HEK293 (cell line): ENCODE measurements at regions not wholly inside any gene's neighbourhood (a gene's known extent, or its start where the extent isn't known, plus 50 kb on each side); places are given as distances from the start of the nearest gene placed in this dataset.

Experiments used
- CTCF ChIA-PET: fragments of 350-600 bp; formaldehyde crosslinking; extraction: SDS; loops from one replicate; lab custom pipeline; 2021; ENCODE audit warnings: antibody characterized with exemption; lab: Yijun Ruan, JAX
- POLR2A ChIA-PET: fragments of 300-600 bp; formaldehyde crosslinking; extraction: SDS; loops from one replicate; lab custom pipeline; 2020; ENCODE audit warnings: antibody characterized with exemption, inconsistent platforms; lab: Yijun Ruan, JAX
- H3K27ac ChIP-seq: fragments of 200-500 bp; sonication (Bioruptor generic); 2 replicates; pipeline ENCODE4 v1.5.1; 2014; ENCODE audit warnings: low read depth, low read length, control low read depth, inconsistent platforms; ENCODE audit errors: extremely low read depth
- H3K36me3 ChIP-seq, 2 experiments: fragments of 200-500 bp in 1 of 2; sonication (Bioruptor generic) in 1 of 2; 1 replicate in 1 of 2; 2 replicates in 1 of 2; pipeline ENCODE4 v1.5.1; 2014 to 2017; ENCODE audit warnings: inconsistent platforms in 2 of 2, low read length in 2 of 2; ENCODE audit not compliant: control insufficient read depth in 2 of 2, insufficient read depth in 1 of 2
- H3K4me1 ChIP-seq: fragments of 200-500 bp; sonication (Bioruptor generic); 2 replicates; pipeline ENCODE4 v1.5.1; 2014; ENCODE audit warnings: mild to moderate bottlenecking, low read length, inconsistent platforms; ENCODE audit not compliant: control insufficient read depth, insufficient read depth
- H3K4me3 ChIP-seq: 2 replicates; pipeline ENCODE4 v1.5.1; 2011; ENCODE audit warnings: low read depth, mild to moderate bottlenecking, control low read depth, low read length, moderate library complexity
- H3K9me3 ChIP-seq: fragments of 200-500 bp; sonication (Bioruptor generic); 2 replicates; pipeline ENCODE4 v1.5.1; 2014; ENCODE audit warnings: low read depth, low read length, inconsistent platforms; ENCODE audit not compliant: control insufficient read depth, insufficient read depth
- SP3 ChIP-seq: fragments of 450-650 bp; formaldehyde crosslinking; IDR thresholded peaks from 2 replicates; pipeline ENCODE4 v1.5.1; 2016; ENCODE audit warnings: missing biosample characterization, missing genetic modification characterization
- SP7 ChIP-seq: fragments of 450-650 bp; formaldehyde crosslinking; IDR thresholded peaks from 2 replicates; pipeline ENCODE4 v1.5.1; 2016; ENCODE audit warnings: missing biosample characterization, missing genetic modification characterization
- ZNF16 ChIP-seq: fragments of 450-650 bp; formaldehyde crosslinking; IDR thresholded peaks from 2 replicates; pipeline ENCODE4 v1.5.1; 2016; ENCODE audit warnings: low read depth, missing biosample characterization, missing genetic modification characterization
- ZNF174 ChIP-seq: fragments of 450-650 bp; formaldehyde crosslinking; IDR thresholded peaks from 2 replicates; pipeline ENCODE4 v1.5.0; 2017; ENCODE audit warnings: missing biosample characterization, mild to moderate bottlenecking, missing genetic modification characterization
- ZNF223 ChIP-seq: fragments of 450-650 bp; formaldehyde crosslinking; IDR thresholded peaks from 2 replicates; pipeline ENCODE4 v1.5.1; 2016; ENCODE audit warnings: missing biosample characterization, missing genetic modification characterization
- ZNF292 ChIP-seq: fragments of 450-650 bp; formaldehyde crosslinking; IDR thresholded peaks from 2 replicates; pipeline ENCODE4 v1.5.1; 2016; ENCODE audit warnings: low read depth, missing biosample characterization, missing genetic modification characterization, borderline replicate concordance
- ZNF366 ChIP-seq: fragments of 450-650 bp; formaldehyde crosslinking; conservative IDR thresholded peaks from 2 replicates; pipeline ENCODE4 v1.5.1; 2016; ENCODE audit warnings: missing biosample characterization, missing genetic modification characterization
- ZNF37A ChIP-seq: fragments of 450-650 bp; IDR thresholded peaks from 2 replicates; pipeline ENCODE4 v1.5.1; 2018; ENCODE audit warnings: missing biosample characterization, missing genetic modification characterization
- ZNF394 ChIP-seq: fragments of 450-650 bp; formaldehyde crosslinking; IDR thresholded peaks from 2 replicates; pipeline ENCODE4 v1.5.1; 2016; ENCODE audit warnings: missing biosample characterization, missing genetic modification characterization, mild to moderate bottlenecking, moderate library complexity, borderline replicate concordance
- ZNF426 ChIP-seq: fragments of 450-650 bp; formaldehyde crosslinking; IDR thresholded peaks from 2 replicates; pipeline ENCODE4 v1.5.1; 2017; ENCODE audit warnings: missing biosample characterization, missing genetic modification characterization, mild to moderate bottlenecking, inconsistent platforms, moderate library complexity
- ZNF530 ChIP-seq: fragments of 450-650 bp; formaldehyde crosslinking; IDR thresholded peaks from 2 replicates; pipeline ENCODE4 v1.5.1; 2016; ENCODE audit warnings: low read depth, missing biosample characterization, missing genetic modification characterization
- ZNF677 ChIP-seq: fragments of 450-650 bp; IDR thresholded peaks from 2 replicates; pipeline ENCODE4 v1.5.0; 2018; ENCODE audit warnings: missing biosample characterization, mild to moderate bottlenecking, missing genetic modification characterization, moderate library complexity
- ZNF747 ChIP-seq: fragments of 450-650 bp; formaldehyde crosslinking; IDR thresholded peaks from 2 replicates; pipeline ENCODE4 v1.5.1; 2016; ENCODE audit warnings: missing biosample characterization, missing genetic modification characterization
- ZNF776 ChIP-seq: fragments of 450-650 bp; formaldehyde crosslinking; IDR thresholded peaks from 2 replicates; pipeline ENCODE4 v1.5.0; 2017; ENCODE audit warnings: missing biosample characterization, missing genetic modification characterization, borderline replicate concordance
- ZSCAN23 ChIP-seq: fragments of 450-650 bp; formaldehyde crosslinking; IDR thresholded peaks from 2 replicates; pipeline ENCODE4 v1.5.1; 2016; ENCODE audit warnings: missing biosample characterization, missing genetic modification characterization
- TF ChIP-seq, protein P1 (sequence below): fragments of 450-650 bp; formaldehyde crosslinking; conservative IDR thresholded peaks from 2 replicates; pipeline ENCODE4 v1.5.1; 2016; ENCODE audit warnings: low read depth, missing biosample characterization, missing genetic modification characterization
- TF ChIP-seq, protein P2 (sequence below): fragments of 450-650 bp; formaldehyde crosslinking; IDR thresholded peaks from 2 replicates; pipeline ENCODE4 v1.5.1; 2016; ENCODE audit warnings: missing biosample characterization, missing genetic modification characterization
- TF ChIP-seq, protein P3 (sequence below): fragments of 450-650 bp; IDR thresholded peaks from 2 replicates; pipeline ENCODE4 v1.5.1; 2018; ENCODE audit warnings: missing biosample characterization, missing genetic modification characterization
- TF ChIP-seq, protein P4 (sequence below): fragments of 450-650 bp; formaldehyde crosslinking; IDR thresholded peaks from 2 replicates; pipeline ENCODE4 v1.5.1; 2016; ENCODE audit warnings: missing biosample characterization, missing genetic modification characterization
- TF ChIP-seq, protein P5 (sequence below): fragments of 450-650 bp; formaldehyde crosslinking; conservative IDR thresholded peaks from 2 replicates; pipeline ENCODE4 v1.5.1; 2016; ENCODE audit warnings: low read depth, missing biosample characterization, missing genetic modification characterization

DNA sequence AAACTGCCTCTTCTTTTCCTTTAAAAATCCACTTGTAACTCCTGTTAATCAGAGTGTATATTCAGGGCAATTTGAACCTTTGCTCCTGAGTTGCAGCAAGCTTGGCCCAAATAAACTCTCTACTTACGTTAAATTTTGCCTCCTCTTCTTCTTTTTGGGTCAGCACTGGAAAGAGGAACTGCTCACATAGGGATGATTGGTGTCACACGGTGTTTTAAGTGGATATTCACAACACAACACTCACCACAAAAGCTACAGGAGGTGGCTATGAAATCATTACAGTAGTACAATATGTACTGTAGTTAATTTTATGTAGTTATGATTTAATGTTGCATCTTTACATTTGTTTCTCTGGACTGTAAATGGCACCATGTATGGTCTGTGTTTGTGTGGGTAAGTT, 96.8 kb upstream of the DOCK9 start:
- no peak overlapping the region for H3K27ac ChIP-seq
- no peaks in the 10 kb centered on the region for H3K9me3 ChIP-seq
- no peak overlapping the region for H3K4me3 ChIP-seq
- POLR2A ChIA-PET, result no interaction called here
- TF ChIP-seq SP7 (tag by site-specific recombination) (no peak), ZNF776 (tag by site-specific recombination) (no peak)
- TF ChIP-seq, protein P1, sequence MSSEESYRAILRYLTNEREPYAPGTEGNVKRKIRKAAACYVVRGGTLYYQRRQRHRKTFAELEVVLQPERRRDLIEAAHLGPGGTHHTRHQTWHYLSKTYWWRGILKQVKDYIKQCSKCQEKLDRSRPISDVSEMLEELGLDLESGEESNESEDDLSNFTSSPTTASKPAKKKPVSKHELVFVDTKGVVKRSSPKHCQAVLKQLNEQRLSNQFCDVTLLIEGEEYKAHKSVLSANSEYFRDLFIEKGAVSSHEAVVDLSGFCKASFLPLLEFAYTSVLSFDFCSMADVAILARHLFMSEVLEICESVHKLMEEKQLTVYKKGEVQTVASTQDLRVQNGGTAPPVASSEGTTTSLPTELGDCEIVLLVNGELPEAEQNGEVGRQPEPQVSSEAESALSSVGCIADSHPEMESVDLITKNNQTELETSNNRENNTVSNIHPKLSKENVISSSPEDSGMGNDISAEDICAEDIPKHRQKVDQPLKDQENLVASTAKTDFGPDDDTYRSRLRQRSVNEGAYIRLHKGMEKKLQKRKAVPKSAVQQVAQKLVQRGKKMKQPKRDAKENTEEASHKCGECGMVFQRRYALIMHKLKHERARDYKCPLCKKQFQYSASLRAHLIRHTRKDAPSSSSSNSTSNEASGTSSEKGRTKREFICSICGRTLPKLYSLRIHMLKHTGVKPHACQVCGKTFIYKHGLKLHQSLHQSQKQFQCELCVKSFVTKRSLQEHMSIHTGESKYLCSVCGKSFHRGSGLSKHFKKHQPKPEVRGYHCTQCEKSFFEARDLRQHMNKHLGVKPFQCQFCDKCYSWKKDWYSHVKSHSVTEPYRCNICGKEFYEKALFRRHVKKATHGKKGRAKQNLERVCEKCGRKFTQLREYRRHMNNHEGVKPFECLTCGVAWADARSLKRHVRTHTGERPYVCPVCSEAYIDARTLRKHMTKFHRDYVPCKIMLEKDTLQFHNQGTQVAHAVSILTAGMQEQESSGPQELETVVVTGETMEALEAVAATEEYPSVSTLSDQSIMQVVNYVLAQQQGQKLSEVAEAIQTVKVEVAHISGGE (tag by site-specific recombination), result no peak
- H3K4me1 ChIP-seq, result no peaks in the 10 kb centered on the region
- CTCF ChIA-PET, result no interaction called here
- H3K36me3 ChIP-seq, result no peaks in the 10 kb centered on the region

DNA sequence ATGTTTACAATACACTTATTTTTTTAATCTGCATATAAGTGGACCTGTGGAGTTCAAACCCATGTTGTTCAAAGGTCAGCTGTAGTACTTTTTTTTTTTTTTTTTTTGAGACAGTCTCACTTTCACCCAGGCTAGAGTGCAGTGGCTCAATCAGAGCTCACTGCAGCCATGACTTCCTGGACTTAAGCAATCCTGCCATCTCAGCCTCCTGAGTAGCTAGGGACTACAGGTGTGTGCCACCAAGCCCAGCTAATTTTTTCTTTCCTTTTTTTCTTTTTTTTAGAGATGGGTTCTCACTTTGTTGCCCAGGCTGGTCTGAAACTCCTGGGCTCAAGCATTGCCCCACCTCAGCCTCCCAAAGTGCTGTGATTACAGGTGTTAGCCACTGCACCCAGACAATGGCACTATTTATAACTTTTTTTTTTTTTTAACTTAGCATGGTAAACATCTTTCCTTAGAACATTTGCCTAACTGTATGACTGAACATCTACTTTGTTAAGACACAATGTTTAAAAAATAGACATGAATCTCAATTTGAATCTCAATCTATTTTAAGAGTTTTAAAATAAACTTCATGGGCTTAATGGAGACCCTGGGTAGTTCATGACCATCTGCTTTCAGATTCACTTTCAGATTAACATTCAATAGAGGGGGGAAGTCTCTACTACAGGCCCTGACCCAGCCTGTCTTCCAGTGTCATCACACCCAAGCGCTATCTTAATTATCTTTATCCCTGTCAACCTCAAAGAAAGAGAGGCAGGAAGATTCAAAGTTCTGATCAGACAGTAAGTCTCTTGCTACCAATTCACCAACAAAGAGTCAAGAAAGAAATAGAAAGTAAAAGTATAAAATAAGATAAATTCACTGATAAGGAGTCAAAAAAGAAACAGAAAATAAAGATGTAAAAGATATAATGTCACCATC, 97.7 kb upstream of the DOCK9 start:
- Histone ChIP-seq H3K36me3 (no peaks in the 10 kb centered on the region), H3K9me3 (no peaks in the 10 kb centered on the region), H3K4me1 (no peaks in the 10 kb centered on the region), H3K4me3 (no peak overlapping the region), H3K27ac (no peak overlapping the region)
- POLR2A ChIA-PET, result no interaction called here
- CTCF ChIA-PET, result no interaction called here
- TF ChIP-seq ZNF174 (tag by site-specific recombination) (no peak), SP3 (tag by site-specific recombination) (no peak), ZNF37A (tag by site-specific recombination) (no peak), ZNF677 (tag by site-specific recombination) (no peak), ZNF394 (tag by site-specific recombination) (no peak), ZNF16 (tag by site-specific recombination) (no peak), ZNF292 (tag by site-specific recombination) (no peak), ZNF530 (tag by site-specific recombination) (no peak), ZNF223 (no peak), ZSCAN23 (tag by site-specific recombination) (no peak), ZNF747 (tag by site-specific recombination) (no peak), ZNF366 (tag by site-specific recombination) (no peak), ZNF426 (no peak)
- TF ChIP-seq, protein P2, sequence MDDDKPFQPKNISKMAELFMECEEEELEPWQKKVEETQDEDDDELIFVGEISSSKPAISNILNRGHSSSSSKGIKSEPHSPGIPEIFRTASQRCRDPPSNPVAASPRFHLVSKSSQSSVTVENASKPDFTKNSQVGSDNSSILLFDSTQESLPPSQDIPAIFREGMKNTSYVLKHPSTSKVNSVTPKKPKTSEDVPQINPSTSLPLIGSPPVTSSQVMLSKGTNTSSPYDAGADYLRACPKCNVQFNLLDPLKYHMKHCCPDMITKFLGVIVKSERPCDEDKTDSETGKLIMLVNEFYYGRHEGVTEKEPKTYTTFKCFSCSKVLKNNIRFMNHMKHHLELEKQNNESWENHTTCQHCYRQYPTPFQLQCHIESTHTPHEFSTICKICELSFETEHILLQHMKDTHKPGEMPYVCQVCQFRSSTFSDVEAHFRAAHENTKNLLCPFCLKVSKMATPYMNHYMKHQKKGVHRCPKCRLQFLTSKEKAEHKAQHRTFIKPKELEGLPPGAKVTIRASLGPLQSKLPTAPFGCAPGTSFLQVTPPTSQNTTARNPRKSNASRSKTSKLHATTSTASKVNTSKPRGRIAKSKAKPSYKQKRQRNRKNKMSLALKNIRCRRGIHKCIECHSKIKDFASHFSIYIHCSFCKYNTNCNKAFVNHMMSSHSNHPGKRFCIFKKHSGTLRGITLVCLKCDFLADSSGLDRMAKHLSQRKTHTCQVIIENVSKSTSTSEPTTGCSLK (tag by site-specific recombination), result no peak
- TF ChIP-seq, protein P3, sequence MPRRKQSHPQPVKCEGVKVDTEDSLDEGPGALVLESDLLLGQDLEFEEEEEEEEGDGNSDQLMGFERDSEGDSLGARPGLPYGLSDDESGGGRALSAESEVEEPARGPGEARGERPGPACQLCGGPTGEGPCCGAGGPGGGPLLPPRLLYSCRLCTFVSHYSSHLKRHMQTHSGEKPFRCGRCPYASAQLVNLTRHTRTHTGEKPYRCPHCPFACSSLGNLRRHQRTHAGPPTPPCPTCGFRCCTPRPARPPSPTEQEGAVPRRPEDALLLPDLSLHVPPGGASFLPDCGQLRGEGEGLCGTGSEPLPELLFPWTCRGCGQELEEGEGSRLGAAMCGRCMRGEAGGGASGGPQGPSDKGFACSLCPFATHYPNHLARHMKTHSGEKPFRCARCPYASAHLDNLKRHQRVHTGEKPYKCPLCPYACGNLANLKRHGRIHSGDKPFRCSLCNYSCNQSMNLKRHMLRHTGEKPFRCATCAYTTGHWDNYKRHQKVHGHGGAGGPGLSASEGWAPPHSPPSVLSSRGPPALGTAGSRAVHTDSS (tag by site-specific recombination), result no peak
- TF ChIP-seq, protein P4, sequence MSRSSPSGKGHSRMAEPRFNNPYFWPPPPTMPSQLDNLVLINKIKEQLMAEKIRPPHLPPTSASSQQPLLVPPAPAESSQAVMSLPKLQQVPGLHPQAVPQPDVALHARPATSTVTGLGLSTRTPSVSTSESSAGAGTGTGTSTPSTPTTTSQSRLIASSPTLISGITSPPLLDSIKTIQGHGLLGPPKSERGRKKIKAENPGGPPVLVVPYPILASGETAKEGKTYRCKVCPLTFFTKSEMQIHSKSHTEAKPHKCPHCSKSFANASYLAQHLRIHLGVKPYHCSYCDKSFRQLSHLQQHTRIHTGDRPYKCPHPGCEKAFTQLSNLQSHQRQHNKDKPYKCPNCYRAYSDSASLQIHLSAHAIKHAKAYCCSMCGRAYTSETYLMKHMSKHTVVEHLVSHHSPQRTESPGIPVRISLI (tag by site-specific recombination), result no peak
- TF ChIP-seq, protein P5, sequence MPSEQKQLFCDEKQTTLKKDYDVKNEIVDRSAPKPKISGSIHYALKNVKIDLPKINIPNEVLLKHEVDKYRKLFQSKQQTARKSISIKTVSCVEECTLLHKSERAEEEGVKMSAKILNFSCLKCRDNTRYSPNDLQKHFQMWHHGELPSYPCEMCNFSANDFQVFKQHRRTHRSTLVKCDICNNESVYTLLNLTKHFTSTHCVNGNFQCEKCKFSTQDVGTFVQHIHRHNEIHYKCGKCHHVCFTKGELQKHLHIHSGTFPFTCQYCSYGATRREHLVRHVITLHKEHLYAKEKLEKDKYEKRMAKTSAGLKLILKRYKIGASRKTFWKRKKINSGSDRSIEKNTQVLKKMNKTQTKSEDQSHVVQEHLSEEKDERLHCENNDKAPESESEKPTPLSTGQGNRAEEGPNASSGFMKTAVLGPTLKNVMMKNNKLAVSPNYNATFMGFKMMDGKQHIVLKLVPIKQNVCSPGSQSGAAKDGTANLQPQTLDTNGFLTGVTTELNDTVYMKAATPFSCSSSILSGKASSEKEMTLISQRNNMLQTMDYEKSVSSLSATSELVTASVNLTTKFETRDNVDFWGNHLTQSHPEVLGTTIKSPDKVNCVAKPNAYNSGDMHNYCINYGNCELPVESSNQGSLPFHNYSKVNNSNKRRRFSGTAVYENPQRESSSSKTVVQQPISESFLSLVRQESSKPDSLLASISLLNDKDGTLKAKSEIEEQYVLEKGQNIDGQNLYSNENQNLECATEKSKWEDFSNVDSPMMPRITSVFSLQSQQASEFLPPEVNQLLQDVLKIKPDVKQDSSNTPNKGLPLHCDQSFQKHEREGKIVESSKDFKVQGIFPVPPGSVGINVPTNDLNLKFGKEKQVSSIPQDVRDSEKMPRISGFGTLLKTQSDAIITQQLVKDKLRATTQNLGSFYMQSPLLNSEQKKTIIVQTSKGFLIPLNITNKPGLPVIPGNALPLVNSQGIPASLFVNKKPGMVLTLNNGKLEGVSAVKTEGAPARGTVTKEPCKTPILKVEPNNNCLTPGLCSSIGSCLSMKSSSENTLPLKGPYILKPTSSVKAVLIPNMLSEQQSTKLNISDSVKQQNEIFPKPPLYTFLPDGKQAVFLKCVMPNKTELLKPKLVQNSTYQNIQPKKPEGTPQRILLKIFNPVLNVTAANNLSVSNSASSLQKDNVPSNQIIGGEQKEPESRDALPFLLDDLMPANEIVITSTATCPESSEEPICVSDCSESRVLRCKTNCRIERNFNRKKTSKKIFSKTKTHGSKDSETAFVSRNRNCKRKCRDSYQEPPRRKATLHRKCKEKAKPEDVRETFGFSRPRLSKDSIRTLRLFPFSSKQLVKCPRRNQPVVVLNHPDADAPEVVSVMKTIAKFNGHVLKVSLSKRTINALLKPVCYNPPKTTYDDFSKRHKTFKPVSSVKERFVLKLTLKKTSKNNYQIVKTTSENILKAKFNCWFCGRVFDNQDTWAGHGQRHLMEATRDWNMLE (tag by site-specific recombination), result no peak
